Endodermal cell (in vitro differentiated cells): ENCODE measurements at regions not wholly inside any gene's neighbourhood (a gene's known extent, or its start where the extent isn't known, plus 50 kb on each side); places are given as distances from the start of the nearest gene placed in this dataset.

Experiments
- DNase-seq: peaks from one replicate; pipeline ENCODE4 v3.0.0-alpha.2; 2017
- H3K27ac ChIP-seq: 2 replicates; pipeline ENCODE4 v1.5.1; 2013; ENCODE audit warnings: mild to moderate bottlenecking, low read depth, low read length, moderate library complexity
- H3K27me3 ChIP-seq: 2 replicates; pipeline ENCODE4 v1.6.1; 2013; ENCODE audit warnings: mild to moderate bottlenecking, low read length, moderate library complexity; ENCODE audit not compliant: insufficient read depth, control insufficient read depth, poor library complexity, severe bottlenecking
- H3K36me3 ChIP-seq: 2 replicates; pipeline ENCODE4 v1.7.0; 2013; ENCODE audit warnings: mild to moderate bottlenecking, low read length, moderate library complexity; ENCODE audit not compliant: control insufficient read depth, insufficient read depth
- H3K4me1 ChIP-seq: one replicate; pipeline ENCODE4 v1.7.0; 2013; ENCODE audit warnings: low read length; ENCODE audit not compliant: control insufficient read depth, insufficient read depth
- H3K4me3 ChIP-seq: 2 replicates; pipeline ENCODE4 v1.5.1; 2013; ENCODE audit warnings: mild to moderate bottlenecking, low read length, moderate library complexity
- H3K9ac ChIP-seq: 2 replicates; pipeline ENCODE4 v1.6.1; 2013; ENCODE audit warnings: mild to moderate bottlenecking, low read length, moderate library complexity; ENCODE audit not compliant: poor library complexity, severe bottlenecking; ENCODE audit errors: extremely low read depth
- H3K9me3 ChIP-seq: 2 replicates; pipeline ENCODE4 v1.6.1; 2013; ENCODE audit warnings: mild to moderate bottlenecking, low read length, moderate library complexity; ENCODE audit not compliant: control insufficient read depth
- H3K27ac Mint-ChIP-seq: 2 replicates; pipeline ENCODE4 v1.8.0; 2020; ENCODE audit warnings: mixed read lengths
- H3K27me3 Mint-ChIP-seq: 2 replicates; pipeline ENCODE4 v1.8.0; 2021; ENCODE audit warnings: mild to moderate bottlenecking, mixed read lengths; ENCODE audit not compliant: insufficient read depth
- H3K36me3 Mint-ChIP-seq: 2 replicates; pipeline ENCODE4 v1.8.0; 2020; ENCODE audit warnings: low read depth, mixed read lengths
- H3K4me1 Mint-ChIP-seq: 2 replicates; pipeline ENCODE4 v1.8.0; 2020; ENCODE audit warnings: mixed read lengths
- H3K4me3 Mint-ChIP-seq: 2 replicates; pipeline ENCODE4 v1.8.0; 2020; ENCODE audit warnings: mild to moderate bottlenecking, moderate library complexity, mixed read lengths
- H3K9me3 Mint-ChIP-seq: 2 replicates; pipeline ENCODE4 v1.8.0; 2020; ENCODE audit warnings: mild to moderate bottlenecking, mixed read lengths
- WGBS, 2 experiments: methylation state at CpG; one replicate each; pipeline versions ENCODE4 v1.1.5 to v1.1.7; 2013; ENCODE audit warnings: missing lambda C conversion rate in 2 of 2, mixed read lengths in 1 of 2; ENCODE audit not compliant: insufficient coverage in 1 of 2, insufficient read length in 1 of 2; 5-methylcytosine and 5-hydroxymethylcytosine counted together
- TF ChIP-seq, protein P1 (sequence below): fragments of 200-600 bp; sonication (generic); conservative IDR thresholded peaks from 2 replicates; pipeline ENCODE4 v1.5.0; 2021; ENCODE audit warnings: antibody characterized with exemption, mild to moderate bottlenecking

DNA sequence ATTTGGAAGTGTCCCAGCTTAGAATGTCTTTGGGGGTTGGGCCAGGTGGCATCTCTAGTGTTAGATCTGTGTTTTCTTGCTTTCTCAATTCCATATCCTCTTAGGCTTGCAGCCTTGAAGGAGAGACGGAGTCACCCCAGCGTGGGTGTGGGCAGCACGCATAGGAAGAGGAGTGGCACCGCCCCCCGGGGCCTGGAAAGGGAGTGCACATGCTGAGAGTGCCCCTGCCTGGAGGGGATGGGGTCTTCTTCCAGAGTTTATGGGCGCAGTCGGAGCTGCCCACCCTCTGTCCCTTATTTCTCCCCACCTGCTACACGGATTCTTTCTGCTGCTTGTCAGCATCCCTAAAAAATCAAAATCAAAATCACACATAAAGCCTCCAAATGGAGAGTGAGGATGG is 309.7 kb downstream of the QKI start:
- Histone ChIP-seq H3K9ac (no peak overlapping the region), H3K36me3 (no peaks in the 10 kb centered on the region), H3K27ac (no peak overlapping the region), H3K27me3 (peaks cover 37% of the 10 kb centered on the region), H3K4me1 (no peaks in the 10 kb centered on the region), H3K4me3 (no peak overlapping the region), H3K9me3 (no peaks in the 10 kb centered on the region)
- Mint-ChIP-seq H3K27me3 (peaks cover 51% of the 10 kb centered on the region), H3K36me3 (no peaks in the 10 kb centered on the region), H3K9me3 (no peaks in the 10 kb centered on the region), H3K4me1 (peaks cover 9% of the 10 kb centered on the region), H3K27ac (no peak overlapping the region), H3K4me3 (no peak overlapping the region)
- no peak for DNase-seq
- TF ChIP-seq, protein P1, sequence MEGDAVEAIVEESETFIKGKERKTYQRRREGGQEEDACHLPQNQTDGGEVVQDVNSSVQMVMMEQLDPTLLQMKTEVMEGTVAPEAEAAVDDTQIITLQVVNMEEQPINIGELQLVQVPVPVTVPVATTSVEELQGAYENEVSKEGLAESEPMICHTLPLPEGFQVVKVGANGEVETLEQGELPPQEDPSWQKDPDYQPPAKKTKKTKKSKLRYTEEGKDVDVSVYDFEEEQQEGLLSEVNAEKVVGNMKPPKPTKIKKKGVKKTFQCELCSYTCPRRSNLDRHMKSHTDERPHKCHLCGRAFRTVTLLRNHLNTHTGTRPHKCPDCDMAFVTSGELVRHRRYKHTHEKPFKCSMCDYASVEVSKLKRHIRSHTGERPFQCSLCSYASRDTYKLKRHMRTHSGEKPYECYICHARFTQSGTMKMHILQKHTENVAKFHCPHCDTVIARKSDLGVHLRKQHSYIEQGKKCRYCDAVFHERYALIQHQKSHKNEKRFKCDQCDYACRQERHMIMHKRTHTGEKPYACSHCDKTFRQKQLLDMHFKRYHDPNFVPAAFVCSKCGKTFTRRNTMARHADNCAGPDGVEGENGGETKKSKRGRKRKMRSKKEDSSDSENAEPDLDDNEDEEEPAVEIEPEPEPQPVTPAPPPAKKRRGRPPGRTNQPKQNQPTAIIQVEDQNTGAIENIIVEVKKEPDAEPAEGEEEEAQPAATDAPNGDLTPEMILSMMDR: no peak
- 93% methylated on average over 8 of the region's 8 CpGs; no CpG with 5 or more reads in 1 of the 2 experiments for WGBS, 2 experiments

DNA sequence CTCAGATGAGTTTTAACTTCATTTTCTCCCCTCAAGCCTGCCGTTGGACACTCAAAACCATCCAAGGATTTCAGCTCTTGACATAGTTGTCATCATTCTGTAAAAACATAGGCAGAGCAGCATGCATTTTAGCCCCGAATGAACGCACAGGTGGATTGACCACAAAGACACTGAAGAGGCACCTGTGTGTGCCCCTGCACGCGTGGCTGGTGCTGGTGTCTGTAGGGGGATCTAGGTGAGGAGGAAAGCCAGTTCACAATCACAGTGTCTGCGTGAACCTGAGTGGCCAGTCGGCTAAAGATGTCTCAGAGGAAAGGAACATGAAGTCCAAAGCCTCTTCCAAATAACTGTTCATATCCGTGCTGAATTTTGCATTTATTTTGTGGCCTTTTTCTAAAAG is 309.2 kb downstream of the QKI start:
- no peaks in the 10 kb centered on the region for H3K36me3 ChIP-seq
- H3K9me3 ChIP-seq: no peaks in the 10 kb centered on the region
- H3K27ac ChIP-seq: no peak overlapping the region
- TF ChIP-seq, protein P1: no peak
- Mint-ChIP-seq H3K27ac (no peak overlapping the region), H3K27me3 (peaks cover 47% of the 10 kb centered on the region), H3K4me1 (peaks cover 5% of the 10 kb centered on the region), H3K36me3 (no peaks in the 10 kb centered on the region), H3K9me3 (no peaks in the 10 kb centered on the region), H3K4me3 (no peak overlapping the region)
- DNase-seq: no peak
- H3K4me1 ChIP-seq: no peaks in the 10 kb centered on the region
- H3K4me3 ChIP-seq: no peak overlapping the region
- WGBS, 2 experiments: 90 to 94% methylated on average over 6 to 8 of the region's 8 CpGs
- no peak overlapping the region for H3K9ac ChIP-seq
- peaks cover 33% of the 10 kb centered on the region for H3K27me3 ChIP-seq

- Histone ChIP-seq H3K27me3 (peaks cover 21% of the 10 kb centered on the region), H3K4me1 (no peaks in the 10 kb centered on the region), H3K27ac (no peak overlapping the region), H3K9ac (no peak overlapping the region), H3K4me3 (no peak overlapping the region), H3K36me3 (no peaks in the 10 kb centered on the region), H3K9me3 (no peaks in the 10 kb centered on the region)
- TF ChIP-seq, protein P1: no peak
- no peak overlapping the region for H3K27ac Mint-ChIP-seq
- H3K36me3 Mint-ChIP-seq: no peaks in the 10 kb centered on the region
- no peak for DNase-seq
- H3K4me1 Mint-ChIP-seq: no peaks in the 10 kb centered on the region
- no peak overlapping the region for H3K4me3 Mint-ChIP-seq
- peaks cover 34% of the 10 kb centered on the region for H3K27me3 Mint-ChIP-seq
- WGBS, 2 experiments: 82 to 87% methylated on average over 4 to 13 of the region's 13 CpGs
- no peaks in the 10 kb centered on the region for H3K9me3 Mint-ChIP-seq
Measured at GRCh38 chr6:163721922-163722692, 307.6 kb downstream of the QKI start.
